Liver (tissue), 8 donors: ENCODE measurements at regions not wholly inside any gene's neighbourhood (a gene's known extent, or its start where the extent isn't known, plus 50 kb on each side); places are given as distances from the start of the nearest gene placed in this dataset.
"Not testable (repeated sequence)": the region's sequence is repeated elsewhere in the genome, so short reads cannot be mapped to it uniquely, and the experiment has no call there.

Experiments used
- DNase-seq: peaks from one replicate; pipeline ENCODE4 v3.0.0-alpha.2; 2017; ENCODE audit warnings: low spot score
- H3K27ac ChIP-seq, 2 donors: one replicate each; pipeline ENCODE4 v1.7.0; 2013; ENCODE audit warnings: inconsistent platforms in 2 of 2, low read length in 2 of 2, control low read depth in 1 of 2, low read depth in 1 of 2, mild to moderate bottlenecking in 1 of 2
- H3K27me3 ChIP-seq, 4 donors: one replicate each; pipeline versions ENCODE4 v1.6.1 to v1.7.0; 2013; ENCODE audit warnings: low read length in 3 of 4, inconsistent platforms in 1 of 4, mild to moderate bottlenecking in 1 of 4, moderate library complexity in 1 of 4; ENCODE audit not compliant: control insufficient read depth in 4 of 4, insufficient read depth in 4 of 4
- H3K36me3 ChIP-seq, 4 donors: one replicate each; pipeline versions ENCODE4 v1.6.1 to v1.7.0; 2013; ENCODE audit warnings: low read length in 3 of 4, mild to moderate bottlenecking in 3 of 4, low read depth in 1 of 4, moderate library complexity in 1 of 4; ENCODE audit not compliant: control insufficient read depth in 4 of 4, insufficient read depth in 3 of 4
- H3K4me1 ChIP-seq, 4 donors: one replicate each; pipeline versions ENCODE4 v1.6.1 to v1.7.0; 2013; ENCODE audit warnings: low read length in 3 of 4, mild to moderate bottlenecking in 3 of 4, moderate library complexity in 1 of 4; ENCODE audit not compliant: control insufficient read depth in 4 of 4, insufficient read depth in 4 of 4
- H3K4me3 ChIP-seq, 3 donors: one replicate each; pipeline versions ENCODE4 v1.6.1 to v1.7.0; 2013; ENCODE audit warnings: low read length in 3 of 3, control low read depth in 1 of 3, low read depth in 1 of 3, mild to moderate bottlenecking in 1 of 3
- H3K9ac ChIP-seq, 2 donors: one replicate each; pipeline ENCODE4 v1.7.0; 2013; ENCODE audit warnings: low read length in 2 of 2, mild to moderate bottlenecking in 2 of 2, moderate library complexity in 2 of 2, control low read depth in 1 of 2, low read depth in 1 of 2
- H3K9me3 ChIP-seq, 4 donors: one replicate each; pipeline versions ENCODE4 v1.6.1 to v1.7.0; 2013; ENCODE audit warnings: low read length in 3 of 4; ENCODE audit not compliant: control insufficient read depth in 4 of 4
- ATF3 ChIP-seq: IDR thresholded peaks from 2 replicates; pipeline ENCODE4 v1.6.1; 2016; ENCODE audit warnings: antibody characterized with exemption
- CTCF ChIP-seq: fragments of 150-350 bp; IDR thresholded peaks from 2 replicates; pipeline ENCODE4 v1.5.1; 2017; ENCODE audit warnings: improper control_type of control experiment, low read depth, low read length; ENCODE audit not compliant: missing input control
- EGR1 ChIP-seq, 2 donors: IDR thresholded peaks; 2 replicates each; pipeline ENCODE4 v1.6.1; 2016 to 2018; ENCODE audit warnings: antibody characterized with exemption in 2 of 2, low read depth in 2 of 2
- FOXA1 ChIP-seq: IDR thresholded peaks from 2 replicates; pipeline ENCODE4 v1.6.1; 2016; ENCODE audit warnings: antibody characterized with exemption
- FOXA2 ChIP-seq: IDR thresholded peaks from 2 replicates; pipeline ENCODE4 v1.6.1; 2016; ENCODE audit warnings: antibody characterized with exemption
- GABPA ChIP-seq, 2 donors: IDR thresholded peaks in 1 of 2; conservative IDR thresholded peaks in 1 of 2; 2 replicates each; pipeline ENCODE4 v1.6.1; 2016; ENCODE audit warnings: antibody characterized with exemption in 2 of 2, mild to moderate bottlenecking in 1 of 2, moderate library complexity in 1 of 2
- HNF4A ChIP-seq, 2 donors: conservative IDR thresholded peaks; 2 replicates each; pipeline ENCODE4 v1.6.1; 2016; ENCODE audit warnings: antibody characterized with exemption in 2 of 2, mild to moderate bottlenecking in 2 of 2
- HNF4G ChIP-seq: IDR thresholded peaks from 2 replicates; pipeline ENCODE4 v1.6.1; 2016; ENCODE audit warnings: antibody characterized with exemption
- JUND ChIP-seq, 2 donors: IDR thresholded peaks; 2 replicates each; pipeline ENCODE4 v1.6.1; 2016; ENCODE audit warnings: antibody characterized with exemption in 2 of 2
- MAX ChIP-seq: IDR thresholded peaks from 2 replicates; pipeline ENCODE4 v1.6.1; 2016; ENCODE audit warnings: antibody characterized with exemption
- RAD21 ChIP-seq, 2 donors: IDR thresholded peaks; 2 replicates each; pipeline ENCODE4 v1.6.1; 2016; ENCODE audit warnings: antibody characterized with exemption in 2 of 2, mild to moderate bottlenecking in 2 of 2
- REST ChIP-seq: IDR thresholded peaks from 2 replicates; pipeline ENCODE4 v1.6.1; 2016; ENCODE audit warnings: antibody characterized with exemption, mild to moderate bottlenecking
- RXRA ChIP-seq, 2 donors: IDR thresholded peaks; 2 replicates each; pipeline ENCODE4 v1.6.1; 2017 to 2018; ENCODE audit warnings: antibody characterized with exemption in 2 of 2, mild to moderate bottlenecking in 1 of 2
- SP1 ChIP-seq: IDR thresholded peaks from 2 replicates; pipeline ENCODE4 v1.6.1; 2018; ENCODE audit warnings: antibody characterized with exemption, mild to moderate bottlenecking
- TAF1 ChIP-seq: conservative IDR thresholded peaks from 2 replicates; pipeline ENCODE4 v1.6.1; 2016; ENCODE audit warnings: antibody characterized with exemption, mild to moderate bottlenecking
- YY1 ChIP-seq: IDR thresholded peaks from 2 replicates; pipeline ENCODE4 v1.6.1; 2016; ENCODE audit warnings: antibody characterized with exemption, mild to moderate bottlenecking
- ZBTB33 ChIP-seq: IDR thresholded peaks from 2 replicates; pipeline ENCODE4 v1.6.1; 2016; ENCODE audit warnings: antibody characterized with exemption
- WGBS: extraction: QIAGEN DNeasy Blood & Tissue Kit; methylation state at CpG from one replicate; pipeline ENCODE4 v1.1.7; 2013; 5-methylcytosine and 5-hydroxymethylcytosine counted together
- donor health status: healthy.
- donor health status: healthy.
- donor health status: healthy.
- donor health status: healthy.
- donor health status: healthy.

GRCh38 chr3:165502707-165503106, 306.5 kb upstream of the SLITRK3 start:
- peaks cover 0 to 17% (median 10%) of the 10 kb centered on the region in 4 donors for H3K4me1 ChIP-seq
- no peak overlapping the region for H3K27ac ChIP-seq
- no peak overlapping the region for H3K9ac ChIP-seq
- no peak overlapping the region for H3K4me3 ChIP-seq
- TF ChIP-seq ATF3 (no peak), RXRA (IDR thresholded peaks at IDR 0.05) (no peak), RAD21 (IDR thresholded peaks at IDR 0.05) (no peak), CTCF (no peak), HNF4A (conservative IDR thresholded peaks at IDR 0.05) (no peak), TAF1 (no peak), FOXA1 (no peak), ZBTB33 (no peak), JUND (IDR thresholded peaks at IDR 0.05) (no peak), MAX (no peak), EGR1 (IDR thresholded peaks at IDR 0.05; ENCODE audit: low read depth in 2 of 2) (no peak), HNF4G (no peak), REST (no peak), YY1 (no peak), SP1 (no peak), FOXA2 (no peak), GABPA (IDR thresholded peaks at IDR 0.05 in 1 of 2, conservative IDR thresholded peaks at IDR 0.05 in 1 of 2) (no peak)
- no peak for DNase-seq
- H3K9me3 ChIP-seq = no peaks in the 10 kb centered on the region
- no peaks in the 10 kb centered on the region for H3K27me3 ChIP-seq
- H3K36me3 ChIP-seq = no peaks in the 10 kb centered on the region
- WGBS = 80% methylated on average over 3 of the region's 3 CpGs

GRCh38 chr3:165498742-165499141, 302.6 kb upstream of the SLITRK3 start:
- not testable (repeated sequence) for H3K27ac ChIP-seq, H3K4me1 ChIP-seq, H3K9me3 ChIP-seq, H3K36me3 ChIP-seq, H3K9ac ChIP-seq, H3K4me3 ChIP-seq, H3K27me3 ChIP-seq, DNase-seq
- WGBS = 87% methylated on average over 4 of the region's 4 CpGs
